SU-DHL-6 (cell line): ENCODE measurements at regions not wholly inside any gene's neighbourhood (a gene's known extent, or its start where the extent isn't known, plus 50 kb on each side); places are given as distances from the start of the nearest gene placed in this dataset.

Source experiments
- EZH2phosphoT487 ChIP-seq: fragments of 200-600 bp; sonication (generic), shearing (Covaris generic); conservative IDR thresholded peaks from 2 replicates; pipeline ENCODE4 v1.6.1; 2018; ENCODE audit warnings: mild to moderate bottlenecking, antibody characterized with exemption, low read length, moderate library complexity, mixed read lengths
- TF ChIP-seq, protein P1 (sequence below): fragments of 200-600 bp; sonication (generic); IDR thresholded peaks from one replicate; pipeline ENCODE4 v1.5.1; 2017; ENCODE audit warnings: antibody characterized with exemption, mild to moderate bottlenecking, low read length, moderate library complexity; ENCODE audit not compliant: insufficient read depth, poor library complexity, severe bottlenecking

DNA sequence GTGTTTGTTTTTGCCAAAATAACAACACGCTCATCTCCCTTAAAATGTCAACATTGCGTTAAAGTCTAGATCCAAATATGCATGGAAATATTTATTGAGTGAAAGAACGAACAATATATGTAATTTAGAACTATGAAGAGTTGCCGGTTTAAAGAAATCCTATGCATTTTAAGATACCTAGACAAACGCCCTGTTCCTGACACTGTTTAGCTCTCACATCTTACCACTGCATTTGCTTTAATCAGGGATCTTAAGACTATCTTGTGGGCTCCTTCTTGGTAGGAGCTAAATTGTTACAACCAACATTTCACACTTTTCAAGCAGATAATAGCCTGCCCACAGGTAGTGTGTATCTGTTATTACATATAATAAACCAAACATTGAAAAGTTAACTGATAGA lies 96.6 kb upstream of the RPS6KA3 start:
- TF ChIP-seq, protein P1, sequence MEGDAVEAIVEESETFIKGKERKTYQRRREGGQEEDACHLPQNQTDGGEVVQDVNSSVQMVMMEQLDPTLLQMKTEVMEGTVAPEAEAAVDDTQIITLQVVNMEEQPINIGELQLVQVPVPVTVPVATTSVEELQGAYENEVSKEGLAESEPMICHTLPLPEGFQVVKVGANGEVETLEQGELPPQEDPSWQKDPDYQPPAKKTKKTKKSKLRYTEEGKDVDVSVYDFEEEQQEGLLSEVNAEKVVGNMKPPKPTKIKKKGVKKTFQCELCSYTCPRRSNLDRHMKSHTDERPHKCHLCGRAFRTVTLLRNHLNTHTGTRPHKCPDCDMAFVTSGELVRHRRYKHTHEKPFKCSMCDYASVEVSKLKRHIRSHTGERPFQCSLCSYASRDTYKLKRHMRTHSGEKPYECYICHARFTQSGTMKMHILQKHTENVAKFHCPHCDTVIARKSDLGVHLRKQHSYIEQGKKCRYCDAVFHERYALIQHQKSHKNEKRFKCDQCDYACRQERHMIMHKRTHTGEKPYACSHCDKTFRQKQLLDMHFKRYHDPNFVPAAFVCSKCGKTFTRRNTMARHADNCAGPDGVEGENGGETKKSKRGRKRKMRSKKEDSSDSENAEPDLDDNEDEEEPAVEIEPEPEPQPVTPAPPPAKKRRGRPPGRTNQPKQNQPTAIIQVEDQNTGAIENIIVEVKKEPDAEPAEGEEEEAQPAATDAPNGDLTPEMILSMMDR, result no peak
- TF ChIP-seq EZH2phosphoT487, result no peak
